ENCODE measurements at regions not wholly inside any gene's neighbourhood (a gene's known extent, or its start where the extent isn't known, plus 50 kb on each side); places are given as distances from the start of the nearest gene placed in this dataset.

GRCh38 chr15:69766156-69766555 lies 313.5 kb downstream of the RPLP1 start:
- TF ChIP-seq FOXM1 (IDR thresholded peaks at IDR 0.05; ENCODE audit: borderline replicate concordance) (no peak), FOXA1 (IDR thresholded peaks at IDR 0.05) (no peak), BHLHE40 (IDR thresholded peaks at IDR 0.05; ENCODE audit: borderline replicate concordance) (no peak), HDGF (IDR thresholded peaks at IDR 0.05; ENCODE audit: borderline replicate concordance) (no peak), CTBP1 (IDR thresholded peaks at IDR 0.05; ENCODE audit: borderline replicate concordance) (no peak), TARDBP (IDR thresholded peaks at IDR 0.05) (no peak), ARNT (IDR thresholded peaks at IDR 0.05) (no peak), SP1 (IDR thresholded peaks at IDR 0.05) (no peak), SUZ12 (IDR thresholded peaks at IDR 0.05) (no peak), L3MBTL2 (conservative IDR thresholded peaks at IDR 0.05) (no peak)

Measured in HEK293T (cell line).